ENCODE measurements at regions not wholly inside any gene's neighbourhood (a gene's known extent, or its start where the extent isn't known, plus 50 kb on each side); places are given as distances from the start of the nearest gene placed in this dataset.

DNA sequence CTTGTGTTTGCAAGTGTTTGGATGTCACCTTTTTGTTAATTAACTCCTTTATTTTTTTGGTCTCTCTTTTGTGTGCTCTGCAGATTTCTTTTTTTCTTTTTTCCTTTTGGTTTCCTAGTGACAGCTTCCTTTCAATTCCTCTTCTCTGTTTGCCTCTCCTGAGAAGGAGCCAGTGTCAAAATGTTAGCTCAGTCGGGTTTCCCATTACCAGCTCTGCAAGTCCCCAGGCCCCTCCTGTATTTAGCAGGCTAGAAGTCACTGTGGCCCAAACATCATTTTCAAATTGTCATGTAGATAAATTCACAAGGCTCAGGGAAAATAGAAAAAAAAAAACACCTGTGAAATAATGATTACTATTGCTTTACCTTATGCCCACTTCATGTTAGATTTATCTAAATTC lies 1621.6 kb downstream of the CDH8 start:
- Histone ChIP-seq H3K9me2 (replicated peaks; ENCODE audit: control insufficient read depth, low read length) (no peaks in the 10 kb centered on the region), H3K36me3 (ENCODE audit: control insufficient read depth, low read length) (no peaks in the 10 kb centered on the region), H3K27me3 (ENCODE audit: control insufficient read depth, low read length) (no peaks in the 10 kb centered on the region), H3K27ac (ENCODE audit: low read depth, low read length) (no peak overlapping the region), H3F3A (ENCODE audit: control insufficient read depth, insufficient read depth) (no peaks in the 10 kb centered on the region), H3K4me2 (ENCODE audit: low read length) (no peak overlapping the region), H3K9me3 (ENCODE audit: control insufficient read depth, insufficient read depth, low read length) (no peaks in the 10 kb centered on the region), H3K79me2 (ENCODE audit: control insufficient read depth, low read length) (no peaks in the 10 kb centered on the region), H3K4me3 (ENCODE audit: low read length) (no peak overlapping the region), H3K4me1 (ENCODE audit: control insufficient read depth, low read length) (no peaks in the 10 kb centered on the region), H4K20me1 (ENCODE audit: control insufficient read depth, insufficient read depth, low read depth, low read length) (no peaks in the 10 kb centered on the region)
- TF ChIP-seq EZH2phosphoT487 (IDR thresholded peaks at IDR 0.05; ENCODE audit: borderline replicate concordance, low read length) (no peak), CTCF (IDR thresholded peaks at IDR 0.05; ENCODE audit: low read depth, low read length, poor library complexity, severe bottlenecking) (no peak)

- Histone ChIP-seq H3F3A (ENCODE audit: control insufficient read depth, insufficient read depth) (no peaks in the 10 kb centered on the region), H3K9me2 (replicated peaks; ENCODE audit: control insufficient read depth, low read length) (no peaks in the 10 kb centered on the region)
- no peak for TF ChIP-seq EZH2phosphoT487 (IDR thresholded peaks at IDR 0.05; ENCODE audit: borderline replicate concordance, low read length)
- TF ChIP-seq CTCF (IDR thresholded peaks at IDR 0.05; ENCODE audit: low read depth, low read length, poor library complexity, severe bottlenecking): no peak
These were observed 1622.3 kb downstream of the CDH8 start for GRCh38 chr16:60413969-60414368.

DNA sequence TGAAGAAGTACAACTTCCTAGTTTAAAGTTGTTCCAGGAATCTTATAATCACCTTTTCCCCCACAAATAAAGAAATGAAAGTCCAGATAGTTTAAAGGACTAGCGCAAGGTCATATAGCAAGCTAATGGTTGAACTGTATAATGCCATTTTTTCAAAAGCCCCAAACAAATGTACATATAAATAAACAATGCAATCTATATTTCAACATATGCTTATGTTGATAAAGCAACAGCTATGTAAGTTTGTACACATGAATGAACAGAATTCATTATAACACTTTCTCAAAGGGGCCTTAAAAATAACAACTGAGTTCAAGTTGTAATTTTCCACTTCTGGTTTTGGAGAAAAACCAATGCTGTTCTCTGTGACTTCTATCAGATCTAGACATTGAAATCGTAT lies 1628.6 kb downstream of the CDH8 start:
- H3K4me3 ChIP-seq (ENCODE audit: low read length): no peak overlapping the region
- no peaks in the 10 kb centered on the region for H3K27me3 ChIP-seq (ENCODE audit: control insufficient read depth, low read length)
- no peaks in the 10 kb centered on the region for H3K36me3 ChIP-seq (ENCODE audit: control insufficient read depth, low read length)
- H3K79me2 ChIP-seq (ENCODE audit: control insufficient read depth, low read length): no peaks in the 10 kb centered on the region
- no peaks in the 10 kb centered on the region for H3K9me2 ChIP-seq (replicated peaks; ENCODE audit: control insufficient read depth, low read length)
- H3K4me2 ChIP-seq (ENCODE audit: low read length): no peak overlapping the region
- no peak overlapping the region for H3K27ac ChIP-seq (ENCODE audit: low read depth, low read length)
- peaks cover 4% of the 10 kb centered on the region; the same call in 1 of the 2 replicates for H3K9me3 ChIP-seq (ENCODE audit: control insufficient read depth, insufficient read depth, low read length)
- H4K20me1 ChIP-seq (ENCODE audit: control insufficient read depth, insufficient read depth, low read depth, low read length): no peaks in the 10 kb centered on the region
- peaks cover 5% of the 10 kb centered on the region; the same call in 1 of the 2 replicates for H3K4me1 ChIP-seq (ENCODE audit: control insufficient read depth, low read length)
- no peaks in the 10 kb centered on the region for H3F3A ChIP-seq (ENCODE audit: control insufficient read depth, insufficient read depth)
- no peak for TF ChIP-seq EZH2phosphoT487 (IDR thresholded peaks at IDR 0.05; ENCODE audit: borderline replicate concordance, low read length)
- no peak for TF ChIP-seq CTCF (IDR thresholded peaks at IDR 0.05; ENCODE audit: low read depth, low read length, poor library complexity, severe bottlenecking)

More at GRCh38 chr16:60413969-60414368, 1622.3 kb downstream of the CDH8 start:
- no peaks in the 10 kb centered on the region for H3K9me3 ChIP-seq (ENCODE audit: control insufficient read depth, insufficient read depth, low read length)
- H3K4me1 ChIP-seq (ENCODE audit: control insufficient read depth, low read length): no peaks in the 10 kb centered on the region
- no peaks in the 10 kb centered on the region for H3K79me2 ChIP-seq (ENCODE audit: control insufficient read depth, low read length)
- no peak overlapping the region for H3K4me2 ChIP-seq (ENCODE audit: low read length)
- H3K27me3 ChIP-seq (ENCODE audit: control insufficient read depth, low read length): no peaks in the 10 kb centered on the region
- H3K27ac ChIP-seq (ENCODE audit: low read depth, low read length): no peak overlapping the region
- no peaks in the 10 kb centered on the region for H4K20me1 ChIP-seq (ENCODE audit: control insufficient read depth, insufficient read depth, low read depth, low read length)
- no peak overlapping the region for H3K4me3 ChIP-seq (ENCODE audit: low read length)
- no peaks in the 10 kb centered on the region for H3K36me3 ChIP-seq (ENCODE audit: control insufficient read depth, low read length)

Data from DOHH2 (cell line).